ENCODE measurements at regions not wholly inside any gene's neighbourhood (a gene's known extent, or its start where the extent isn't known, plus 50 kb on each side); places are given as distances from the start of the nearest gene placed in this dataset.

GRCh38 chr5:6058055-6058715, 320.2 kb downstream of the MED10 start:
- DNase-seq = no peak

- no peak for DNase-seq
Measured at GRCh38 chr5:6056280-6056679, 322.1 kb downstream of the MED10 start.

DNA sequence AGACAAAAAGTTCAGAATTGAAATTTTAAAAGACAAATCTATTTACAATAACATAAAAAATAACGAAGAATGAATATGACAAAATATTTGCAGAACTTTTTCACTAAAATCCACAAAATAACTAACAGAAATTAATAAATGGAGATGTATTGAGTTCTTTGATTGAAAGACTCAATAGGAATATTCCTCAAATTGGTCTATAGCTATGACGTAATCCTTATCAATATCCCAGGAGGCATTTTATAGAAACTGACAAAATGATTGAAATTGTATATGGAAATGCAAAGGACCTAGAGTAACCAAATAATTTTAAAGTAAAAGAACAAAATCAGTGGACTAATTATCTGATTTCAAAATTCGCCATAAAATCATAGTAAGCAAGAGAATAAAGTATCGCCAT, 328.7 kb downstream of the MED10 start:
- no peak for DNase-seq

DNA sequence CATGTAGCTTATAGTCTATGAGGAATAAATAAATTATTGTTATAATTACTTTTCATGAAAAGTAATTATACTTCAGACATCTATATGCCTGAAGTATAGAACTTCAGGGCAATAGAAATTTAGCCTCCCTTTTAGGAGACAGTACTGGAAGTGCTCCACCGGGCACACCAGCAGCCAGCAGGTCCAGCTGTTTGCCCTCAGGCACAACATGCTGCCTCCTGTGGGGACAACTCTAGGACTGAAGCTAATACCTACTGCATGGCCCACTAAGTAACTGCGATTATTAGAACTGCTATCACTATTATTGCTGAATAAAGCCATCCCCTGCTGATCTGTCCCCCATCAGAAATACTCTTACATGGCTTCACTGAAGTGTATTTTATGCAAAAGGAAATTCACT, 329.6 kb downstream of the MED10 start:
- peak; percentile 46 for DNase-seq

GRCh38 chr5:6046296-6046967, 331.9 kb downstream of the MED10 start:
- DNase-seq = no peak

DNA sequence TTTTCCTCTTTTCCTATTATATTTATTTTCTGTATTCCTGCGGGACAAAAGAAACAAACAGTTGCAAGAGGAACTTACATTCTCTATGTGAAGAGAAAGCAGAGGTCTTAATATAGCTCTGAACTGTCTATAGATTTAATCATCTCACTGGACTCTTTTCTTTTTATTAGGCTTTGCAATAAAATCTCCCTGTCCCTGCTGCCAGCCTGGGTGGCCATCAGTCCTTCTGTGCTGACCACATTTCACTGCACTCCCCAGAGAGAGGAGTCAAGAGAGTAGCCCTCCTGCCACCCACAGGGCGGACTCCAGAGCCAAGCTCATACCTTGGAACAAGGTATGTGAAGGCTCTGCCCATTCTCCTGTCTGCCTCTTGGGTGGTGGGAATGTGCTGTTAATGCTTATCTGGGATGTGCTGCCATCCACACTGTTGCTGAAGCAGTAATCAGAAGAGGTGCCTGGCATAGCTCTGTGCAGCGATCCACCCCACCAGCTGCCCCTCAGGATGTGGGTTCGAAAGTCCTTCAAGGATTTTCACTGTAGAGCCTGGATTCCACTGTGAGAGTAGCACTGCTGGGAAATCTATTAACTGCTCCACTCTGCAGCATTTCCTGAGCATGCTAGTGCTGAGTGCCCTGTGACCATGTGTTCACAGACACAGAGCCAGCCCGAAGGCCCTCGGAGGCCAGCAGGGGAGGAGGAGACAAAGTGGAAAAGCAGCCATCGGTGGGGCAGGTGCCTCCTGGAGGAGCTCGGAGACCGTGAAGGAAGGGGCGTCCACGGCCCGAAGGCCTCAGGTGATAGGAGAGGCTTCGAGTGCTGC, 334.6 kb downstream of the MED10 start:
- DNase-seq = no peak

DNA sequence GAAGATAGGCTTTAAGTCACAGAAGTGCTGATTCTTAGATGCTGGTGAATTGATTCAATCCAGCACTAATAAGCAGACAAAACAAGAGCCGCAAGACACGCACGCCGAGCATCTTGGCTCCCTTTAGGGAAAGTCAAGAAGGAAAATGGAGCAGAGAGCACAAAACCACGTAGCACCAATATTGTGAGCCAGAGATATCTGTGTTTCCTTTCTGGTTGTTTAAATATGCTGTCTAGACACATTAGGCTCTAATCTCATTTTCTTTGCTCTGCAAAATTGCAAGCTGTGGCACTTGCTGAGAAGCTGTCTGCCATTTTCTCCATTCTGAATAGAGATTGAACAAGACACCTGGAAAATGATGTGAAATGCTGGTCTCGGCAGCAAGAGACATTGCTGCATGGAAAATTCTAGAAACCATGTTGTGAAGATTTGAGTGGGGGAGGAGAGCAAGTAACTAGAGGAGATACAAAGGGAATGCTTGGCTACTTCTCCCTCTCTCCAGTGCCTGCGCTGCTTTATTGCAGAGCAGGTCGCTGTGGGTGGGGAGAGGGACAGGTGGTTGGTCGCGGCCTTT, 336.3 kb downstream of the MED10 start:
- DNase-seq = no peak

GRCh38 chr5:6039111-6039510, 339.2 kb downstream of the MED10 start:
- DNase-seq = no peak

DNA sequence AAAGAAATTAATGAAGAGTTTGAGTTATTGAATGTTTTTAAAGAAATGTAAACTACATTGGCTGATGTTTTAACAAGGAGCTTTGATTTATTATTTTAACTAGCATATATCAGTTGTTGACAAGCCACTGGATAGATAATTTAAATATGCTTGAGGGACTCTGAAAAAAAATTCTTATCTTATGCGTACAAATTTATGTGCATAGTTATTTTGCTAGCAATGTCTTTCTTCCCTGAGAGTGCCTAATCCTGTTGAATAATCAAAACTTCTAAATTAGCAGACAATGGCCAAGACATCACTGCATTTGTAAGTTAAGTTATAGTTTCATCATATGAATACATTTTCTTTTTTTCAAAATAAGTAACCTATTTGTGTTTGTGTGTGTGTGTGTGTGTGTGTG, 342.3 kb downstream of the MED10 start:
- DNase-seq = no peak

- DNase-seq = no peak
Measured at GRCh38 chr5:6029811-6030271, 348.5 kb downstream of the MED10 start.

DNA sequence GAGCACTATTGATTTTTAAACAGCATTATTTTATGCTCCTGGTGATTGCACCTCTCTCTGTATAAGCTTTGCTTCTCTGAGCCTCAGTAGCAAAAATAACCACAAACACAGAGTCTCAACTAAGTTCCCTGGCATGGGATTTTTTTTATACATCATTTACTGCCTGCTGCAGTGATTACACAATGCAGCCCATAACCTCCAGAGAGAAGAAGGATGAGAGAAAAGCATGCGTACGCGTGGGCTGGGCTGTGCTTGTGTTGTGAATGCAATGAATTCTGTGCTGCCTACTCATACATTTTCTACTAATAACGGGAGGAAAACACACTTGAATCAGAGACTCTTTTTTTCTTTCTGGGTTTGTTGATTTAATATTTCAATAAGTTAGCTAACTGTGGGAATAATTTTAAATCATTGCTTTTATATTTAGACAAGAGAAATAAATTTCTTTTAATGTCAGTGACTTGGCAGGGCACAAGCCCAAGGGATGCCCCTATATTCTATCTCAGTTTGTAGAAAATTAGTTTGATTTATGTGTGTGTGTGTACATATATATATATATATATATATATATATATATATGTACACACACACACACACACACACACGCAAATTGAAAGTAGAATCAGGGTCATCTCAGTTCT, 351.5 kb downstream of the MED10 start:
- no peak for DNase-seq

- no peak for DNase-seq
Measured at GRCh38 chr5:6019612-6020011, 358.7 kb downstream of the MED10 start.

DNA sequence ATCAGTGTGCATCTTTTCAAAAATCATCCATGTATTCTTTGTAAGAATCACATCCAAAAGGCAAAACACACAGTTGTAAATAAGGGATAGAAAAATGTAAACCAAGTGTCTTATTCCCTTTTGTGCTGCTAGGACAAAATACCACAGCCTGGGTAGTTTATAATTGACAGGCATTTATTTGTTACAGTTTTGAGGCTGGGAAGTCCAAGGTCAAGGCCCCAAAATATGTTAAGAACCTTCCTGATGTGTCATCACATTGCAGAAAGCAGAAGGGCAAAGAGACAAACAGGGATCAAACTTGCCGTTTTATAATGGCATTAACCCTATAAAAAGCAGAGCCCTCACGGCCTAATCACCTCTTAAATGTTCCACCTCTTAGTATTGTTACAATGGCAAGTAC, 364.8 kb downstream of the MED10 start:
- no peak for DNase-seq

- no peak for DNase-seq
Measured at GRCh38 chr5:6011199-6011598, 367.1 kb downstream of the MED10 start.

DNA sequence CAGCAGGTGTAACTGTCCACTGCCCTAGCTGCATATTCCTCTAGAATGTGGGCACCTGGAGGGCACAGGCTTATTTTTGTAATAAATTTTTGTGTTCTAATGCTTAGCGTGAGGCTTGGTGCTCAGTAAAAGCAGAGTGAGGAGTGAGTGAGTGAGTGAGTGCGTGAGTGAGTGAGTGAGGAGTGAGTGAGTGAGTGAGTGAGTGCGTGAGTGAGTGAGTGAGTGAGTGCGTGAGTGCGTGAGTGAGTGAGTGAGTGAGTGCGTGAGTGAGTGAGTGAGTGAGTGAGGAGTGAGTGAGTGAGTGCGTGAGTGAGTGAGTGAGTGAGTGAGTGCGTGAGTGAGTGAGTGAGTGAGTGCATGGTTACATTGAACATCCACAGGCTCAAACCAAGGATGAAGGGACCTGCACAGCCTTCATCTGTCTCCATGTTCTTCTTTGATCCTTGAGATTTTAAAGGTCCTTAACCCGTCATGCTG, 371.5 kb downstream of the MED10 start:
- DNase-seq = no peak

DNA sequence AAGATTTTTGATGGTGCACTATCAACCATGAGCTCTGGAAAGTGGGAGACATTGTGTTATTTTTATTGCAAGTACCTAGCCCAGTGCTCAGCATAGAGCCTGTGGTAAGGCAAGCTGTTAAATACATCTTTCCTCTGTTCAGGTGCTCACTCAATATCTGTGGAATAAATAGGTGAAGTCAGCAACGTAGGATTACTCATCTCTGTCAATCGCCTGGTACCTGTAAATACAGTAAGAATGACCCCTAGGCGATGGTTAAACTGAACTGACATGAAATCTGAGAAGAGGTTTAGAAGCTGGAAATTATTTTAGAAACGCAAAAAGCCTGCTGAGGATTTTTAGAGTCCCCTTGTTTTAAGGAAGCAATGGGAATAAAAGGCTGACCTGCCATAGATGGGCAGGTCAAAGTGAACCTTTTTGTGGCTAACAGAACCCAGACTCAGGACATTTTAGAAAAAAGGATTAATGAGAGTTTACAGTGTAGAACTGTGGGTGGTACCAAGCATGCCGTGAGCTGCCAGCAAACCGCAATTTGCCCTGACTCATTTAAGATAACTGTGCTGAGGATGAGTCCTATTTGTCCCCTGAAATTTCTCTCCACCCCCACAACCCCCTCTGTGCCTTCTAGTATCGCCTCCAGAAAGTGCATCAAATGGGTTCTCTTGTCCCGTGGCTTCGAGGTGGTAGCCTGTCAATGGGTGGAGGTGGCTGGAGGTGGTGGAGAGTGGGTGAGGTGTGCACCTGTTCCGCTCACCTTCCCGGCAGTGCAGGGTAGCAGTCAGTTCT, 375.1 kb downstream of the MED10 start:
- DNase-seq = no peak

DNA sequence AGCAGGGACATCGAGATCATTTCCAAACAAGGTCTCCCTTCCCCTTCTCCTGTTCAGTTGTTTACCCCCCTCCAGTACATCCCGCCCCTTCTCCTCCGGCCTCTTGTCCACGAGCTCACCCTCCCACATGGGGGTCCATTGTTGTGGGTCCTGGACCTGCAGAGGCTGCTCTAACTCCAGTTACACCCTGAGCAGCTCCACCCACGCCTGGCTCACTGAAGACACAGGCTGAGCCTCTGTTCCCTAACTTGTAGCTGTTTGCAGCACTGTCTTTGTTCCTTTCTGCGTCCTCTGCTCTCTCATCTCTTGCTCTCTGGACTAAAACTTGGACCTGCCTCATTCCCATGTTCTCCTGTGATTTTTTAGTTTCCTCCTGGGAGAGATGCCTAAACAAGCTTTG, 377.5 kb downstream of the MED10 start:
- DNase-seq = no peak

DNA sequence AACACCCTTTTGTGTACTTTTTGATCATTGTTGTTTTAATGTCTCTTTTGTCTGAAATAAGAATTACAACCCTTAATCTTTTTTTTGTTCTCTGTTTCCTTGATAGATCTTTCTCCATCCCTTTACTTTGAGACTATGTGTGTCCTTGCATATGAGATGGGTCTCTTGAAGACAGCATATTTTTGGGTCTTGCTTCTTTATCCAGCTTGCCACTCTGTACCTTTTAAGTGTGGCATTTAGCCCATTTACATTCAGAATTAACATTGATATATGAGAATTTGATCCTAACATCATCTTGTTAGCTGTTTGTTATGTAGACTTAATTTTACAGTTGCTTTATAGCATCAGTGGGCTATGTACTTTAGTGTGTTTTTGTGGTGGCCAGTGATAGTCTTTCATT, 382.5 kb downstream of the MED10 start:
- DNase-seq = no peak

- DNase-seq = peak; percentile 23
Measured at GRCh38 chr5:5986492-5987178, 391.7 kb downstream of the MED10 start.

DNA sequence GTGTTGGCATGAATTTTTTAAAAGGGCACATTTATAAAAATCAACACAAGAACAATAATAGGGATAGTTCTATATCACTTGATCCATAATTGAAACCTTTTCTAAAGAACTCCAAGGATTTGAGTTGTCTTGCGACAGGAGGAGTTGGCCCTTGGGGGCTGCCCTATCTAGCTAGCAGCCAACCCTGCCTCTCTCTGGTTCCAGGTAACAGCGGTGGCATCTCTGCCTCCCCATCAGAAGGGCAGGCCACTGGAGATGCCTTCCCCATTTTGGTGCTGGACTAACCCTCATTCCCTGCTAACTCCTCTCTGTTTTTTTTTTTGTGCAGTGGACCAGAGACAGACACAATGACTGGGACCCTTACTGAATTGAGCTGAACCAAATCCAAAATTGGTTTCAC, 393.0 kb downstream of the MED10 start:
- no peak for DNase-seq

- DNase-seq = peak; percentile 74
Measured at GRCh38 chr5:5983261-5983980, 394.9 kb downstream of the MED10 start.

Data from NCI-H526 treated with DMSO at 0.1 percent for 48 hours (cell line).